Activated T-cell treated with anti-CD3 and anti-CD28 coated beads, Interleukin-2, amount 50 U/mL, for 48 hours (primary cell): ENCODE measurements at regions not wholly inside any gene's neighbourhood (a gene's known extent, or its start where the extent isn't known, plus 50 kb on each side); places are given as distances from the start of the nearest gene placed in this dataset.

Experiments used
- DNase-seq, 2 experiments: peaks; one replicate each; pipeline ENCODE4 v3.0.0-alpha.2; 2020

GRCh38 chr12:30506411-30506810, 189.3 kb downstream of the IPO8 start:
- DNase-seq, result no peak

- no peak for DNase-seq
Measured at GRCh38 chr12:30501718-30502117, 194.0 kb downstream of the IPO8 start.

GRCh38 chr12:30500532-30500931, 195.1 kb downstream of the IPO8 start:
- DNase-seq, result no peak

- no peak for DNase-seq
Measured at GRCh38 chr12:30485230-30485890, 210.3 kb downstream of the IPO8 start.

- DNase-seq, result no peak
Measured at GRCh38 chr12:30484658-30485057, 211.0 kb downstream of the IPO8 start.

GRCh38 chr12:30482650-30483049, 213.0 kb downstream of the IPO8 start:
- DNase-seq, result no peak

- no peak for DNase-seq
Measured at GRCh38 chr12:30473274-30473673, 222.4 kb downstream of the IPO8 start.

GRCh38 chr12:30466093-30466585, 229.5 kb downstream of the IPO8 start:
- DNase-seq, result no peak

- DNase-seq, result no peak
Measured at GRCh38 chr12:30463636-30464035, 232.0 kb downstream of the IPO8 start.

GRCh38 chr12:30462249-30462648, 233.4 kb downstream of the IPO8 start:
- DNase-seq, result no peak

GRCh38 chr12:30461026-30461615, 234.5 kb downstream of the IPO8 start:
- no peak for DNase-seq

GRCh38 chr12:30458453-30458852, 237.2 kb downstream of the IPO8 start:
- DNase-seq, result no peak

GRCh38 chr12:30457621-30458289, 237.9 kb downstream of the IPO8 start:
- no peak for DNase-seq

- no peak for DNase-seq
Measured at GRCh38 chr12:30450872-30451271, 244.8 kb downstream of the IPO8 start.

- no peak for DNase-seq
Measured at GRCh38 chr12:30450226-30450625, 245.4 kb downstream of the IPO8 start.

- DNase-seq, result no peak
Measured at GRCh38 chr12:30448038-30448437, 247.6 kb downstream of the IPO8 start.

- no peak for DNase-seq
Measured at GRCh38 chr12:30447061-30447750, 248.5 kb downstream of the IPO8 start.

- no peak for DNase-seq
Measured at GRCh38 chr12:30442461-30442860, 253.2 kb downstream of the IPO8 start.

GRCh38 chr12:30440826-30441602, 254.7 kb downstream of the IPO8 start:
- no peak for DNase-seq

- DNase-seq, result no peak
Measured at GRCh38 chr12:30439201-30439600, 256.5 kb downstream of the IPO8 start.

- no peak for DNase-seq
Measured at GRCh38 chr12:30438601-30439041, 257.0 kb downstream of the IPO8 start.

GRCh38 chr12:30437616-30438015, 258.1 kb downstream of the IPO8 start:
- no peak for DNase-seq

GRCh38 chr12:30437044-30437443, 258.6 kb downstream of the IPO8 start:
- no peak for DNase-seq
